ENCODE measurements at regions not wholly inside any gene's neighbourhood (a gene's known extent, or its start where the extent isn't known, plus 50 kb on each side); places are given as distances from the start of the nearest gene placed in this dataset.

DNA sequence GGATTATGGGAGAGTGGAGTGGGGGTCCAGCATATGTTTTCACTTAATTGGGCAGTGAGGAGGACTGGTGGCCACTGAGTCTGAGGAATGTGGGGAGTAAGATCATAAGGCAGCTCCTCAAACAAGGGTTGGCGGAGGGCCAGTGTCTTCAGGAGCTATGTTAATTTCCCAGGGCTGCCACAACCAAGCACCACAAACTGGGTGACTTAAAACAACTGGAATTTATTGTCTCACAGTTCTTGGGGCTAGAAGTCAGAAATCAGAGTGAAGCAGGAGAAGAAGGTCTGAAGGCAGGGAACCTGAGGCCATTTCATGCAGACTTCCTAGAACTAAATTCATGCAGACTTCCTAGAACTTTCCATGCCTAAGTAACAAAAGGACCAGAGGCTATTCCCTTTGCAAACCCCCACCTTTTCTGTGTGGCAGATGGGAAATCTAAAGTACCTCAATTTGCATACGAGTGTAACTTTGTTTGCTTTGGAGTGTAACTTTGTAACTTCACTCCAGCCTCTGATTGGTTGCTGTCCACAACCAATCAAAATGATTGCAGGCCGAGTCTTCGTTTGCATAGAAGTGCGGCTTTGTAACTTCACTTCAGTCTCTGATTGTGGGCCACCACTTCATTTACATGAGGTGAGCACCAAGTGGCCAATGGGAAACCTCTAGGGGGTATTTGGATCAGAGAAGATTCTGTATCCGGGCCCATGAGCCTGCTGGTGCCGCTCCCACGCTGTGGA is 50.5 kb upstream of the ZBED5 start:
- TF ChIP-seq, protein P1, sequence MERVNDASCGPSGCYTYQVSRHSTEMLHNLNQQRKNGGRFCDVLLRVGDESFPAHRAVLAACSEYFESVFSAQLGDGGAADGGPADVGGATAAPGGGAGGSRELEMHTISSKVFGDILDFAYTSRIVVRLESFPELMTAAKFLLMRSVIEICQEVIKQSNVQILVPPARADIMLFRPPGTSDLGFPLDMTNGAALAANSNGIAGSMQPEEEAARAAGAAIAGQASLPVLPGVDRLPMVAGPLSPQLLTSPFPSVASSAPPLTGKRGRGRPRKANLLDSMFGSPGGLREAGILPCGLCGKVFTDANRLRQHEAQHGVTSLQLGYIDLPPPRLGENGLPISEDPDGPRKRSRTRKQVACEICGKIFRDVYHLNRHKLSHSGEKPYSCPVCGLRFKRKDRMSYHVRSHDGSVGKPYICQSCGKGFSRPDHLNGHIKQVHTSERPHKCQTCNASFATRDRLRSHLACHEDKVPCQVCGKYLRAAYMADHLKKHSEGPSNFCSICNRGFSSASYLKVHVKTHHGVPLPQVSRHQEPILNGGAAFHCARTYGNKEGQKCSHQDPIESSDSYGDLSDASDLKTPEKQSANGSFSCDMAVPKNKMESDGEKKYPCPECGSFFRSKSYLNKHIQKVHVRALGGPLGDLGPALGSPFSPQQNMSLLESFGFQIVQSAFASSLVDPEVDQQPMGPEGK (CRISPR knock-in tag; IDR thresholded peaks at IDR 0.05; ENCODE audit: borderline replicate concordance), result no peak
- TF ChIP-seq CSDC2 (CRISPR knock-in tag; IDR thresholded peaks at IDR 0.05) (no peak), ZNF565 (CRISPR knock-in tag; conservative IDR thresholded peaks at IDR 0.05; ENCODE audit: low read depth) (no peak), ARNTL (CRISPR knock-in tag; IDR thresholded peaks at IDR 0.05; ENCODE audit: borderline replicate concordance, low read depth) (no peak), SNAI2 (CRISPR knock-in tag; IDR thresholded peaks at IDR 0.05) (no peak), ZFP3 (CRISPR knock-in tag; IDR thresholded peaks at IDR 0.05) (no peak), POU6F1 (CRISPR knock-in tag; IDR thresholded peaks at IDR 0.05; ENCODE audit: borderline replicate concordance, low read depth) (no peak), CREB5 (CRISPR knock-in tag; IDR thresholded peaks at IDR 0.05; ENCODE audit: low read depth) (no peak), TCF4 (CRISPR knock-in tag; IDR thresholded peaks at IDR 0.05; ENCODE audit: borderline replicate concordance) (no peak), CSRNP3 (CRISPR knock-in tag; IDR thresholded peaks at IDR 0.05) (no peak), ISL1 (CRISPR knock-in tag; IDR thresholded peaks at IDR 0.05) (no peak), ZNF70 (CRISPR knock-in tag; IDR thresholded peaks at IDR 0.05) (no peak)

Measured in SK-N-SH treated with all-trans-retinoic acid at 6 μM for 48 hours (cell line).